ENCODE measurements at regions not wholly inside any gene's neighbourhood (a gene's known extent, or its start where the extent isn't known, plus 50 kb on each side); places are given as distances from the start of the nearest gene placed in this dataset.

- Histone ChIP-seq H3K4me1 (peaks cover 4% of the 10 kb centered on the region), H3K27me3 (ENCODE audit: low read depth) (no peaks in the 10 kb centered on the region), H3K9me3 (replicated peaks) (peaks cover 11% of the 10 kb centered on the region), H3K27ac (replicated peaks) (no peak overlapping the region), H3K36me3 (no peaks in the 10 kb centered on the region), H3K4me3 (no peak overlapping the region)
- no peak for TF ChIP-seq CTCF (IDR thresholded peaks at IDR 0.05; ENCODE audit: borderline replicate concordance)
- no peak for DNase-seq
- intact Hi-C loops (cut with micrococcal nuclease), result no loop called here
Measured at GRCh38 chr10:55378196-55378595, 577.2 kb upstream of the PCDH15 start.

GRCh38 chr10:55374917-55375316, 573.9 kb upstream of the PCDH15 start:
- intact Hi-C loops (cut with micrococcal nuclease), result no loop called here
- no peak overlapping the region for H3K4me3 ChIP-seq
- H3K27ac ChIP-seq (replicated peaks), result peak overlapping the region; percentile 75
- no peak for TF ChIP-seq CTCF (IDR thresholded peaks at IDR 0.05; ENCODE audit: borderline replicate concordance)
- H3K9me3 ChIP-seq (replicated peaks), result no peaks in the 10 kb centered on the region
- no peaks in the 10 kb centered on the region for H3K36me3 ChIP-seq
- peaks cover 4% of the 10 kb centered on the region for H3K4me1 ChIP-seq
- no peaks in the 10 kb centered on the region for H3K27me3 ChIP-seq (ENCODE audit: low read depth)
- DNase-seq, result no peak

- intact Hi-C loops (cut with micrococcal nuclease), result no loop called here
- H3K9me3 ChIP-seq (replicated peaks), result no peaks in the 10 kb centered on the region
- DNase-seq, result peak; percentile 16
- peaks cover 4% of the 10 kb centered on the region for H3K4me1 ChIP-seq
- H3K27ac ChIP-seq (replicated peaks), result peak overlapping the region; percentile 75
- no peaks in the 10 kb centered on the region for H3K27me3 ChIP-seq (ENCODE audit: low read depth)
- no peak overlapping the region for H3K4me3 ChIP-seq
- H3K36me3 ChIP-seq, result no peaks in the 10 kb centered on the region
- TF ChIP-seq CTCF (IDR thresholded peaks at IDR 0.05; ENCODE audit: borderline replicate concordance), result no peak
Measured at GRCh38 chr10:55374060-55374459, 573.0 kb upstream of the PCDH15 start.

GRCh38 chr10:55369670-55370420, 568.8 kb upstream of the PCDH15 start:
- Histone ChIP-seq H3K9me3 (replicated peaks) (no peaks in the 10 kb centered on the region), H3K36me3 (no peaks in the 10 kb centered on the region), H3K4me1 (peaks cover 4% of the 10 kb centered on the region), H3K27ac (replicated peaks) (no peak overlapping the region), H3K4me3 (no peak overlapping the region), H3K27me3 (ENCODE audit: low read depth) (no peaks in the 10 kb centered on the region)
- DNase-seq, result no peak
- intact Hi-C loops (cut with micrococcal nuclease), result no loop called here
- TF ChIP-seq CTCF (IDR thresholded peaks at IDR 0.05; ENCODE audit: borderline replicate concordance), result no peak

GRCh38 chr10:55368467-55368866, 567.4 kb upstream of the PCDH15 start:
- DNase-seq, result no peak
- intact Hi-C loops (cut with micrococcal nuclease), result no loop called here

More at GRCh38 chr10:55368467-55368866, 567.4 kb upstream of the PCDH15 start:
- no peaks in the 10 kb centered on the region for H3K27me3 ChIP-seq (ENCODE audit: low read depth)
- no peaks in the 10 kb centered on the region for H3K9me3 ChIP-seq (replicated peaks)
- H3K36me3 ChIP-seq, result no peaks in the 10 kb centered on the region
- H3K4me3 ChIP-seq, result no peak overlapping the region
- H3K27ac ChIP-seq (replicated peaks), result no peak overlapping the region
- H3K4me1 ChIP-seq, result no peaks in the 10 kb centered on the region
- no peak for TF ChIP-seq CTCF (IDR thresholded peaks at IDR 0.05; ENCODE audit: borderline replicate concordance)
